HEK293 (cell line): ENCODE measurements at regions not wholly inside any gene's neighbourhood (a gene's known extent, or its start where the extent isn't known, plus 50 kb on each side); places are given as distances from the start of the nearest gene placed in this dataset.

Experiments
- CTCF ChIA-PET: fragments of 350-600 bp; formaldehyde crosslinking; extraction: SDS; loops from one replicate; lab custom pipeline; 2021; ENCODE audit warnings: antibody characterized with exemption; lab: Yijun Ruan, JAX
- POLR2A ChIA-PET: fragments of 300-600 bp; formaldehyde crosslinking; extraction: SDS; loops from one replicate; lab custom pipeline; 2020; ENCODE audit warnings: antibody characterized with exemption, inconsistent platforms; lab: Yijun Ruan, JAX
- H3K27ac ChIP-seq: fragments of 200-500 bp; sonication (Bioruptor generic); 2 replicates; pipeline ENCODE4 v1.5.1; 2014; ENCODE audit warnings: low read depth, low read length, control low read depth, inconsistent platforms; ENCODE audit errors: extremely low read depth
- H3K36me3 ChIP-seq, 2 experiments: fragments of 200-500 bp in 1 of 2; sonication (Bioruptor generic) in 1 of 2; 1 replicate in 1 of 2; 2 replicates in 1 of 2; pipeline ENCODE4 v1.5.1; 2014 to 2017; ENCODE audit warnings: inconsistent platforms in 2 of 2, low read length in 2 of 2; ENCODE audit not compliant: control insufficient read depth in 2 of 2, insufficient read depth in 1 of 2
- H3K4me1 ChIP-seq: fragments of 200-500 bp; sonication (Bioruptor generic); 2 replicates; pipeline ENCODE4 v1.5.1; 2014; ENCODE audit warnings: mild to moderate bottlenecking, low read length, inconsistent platforms; ENCODE audit not compliant: control insufficient read depth, insufficient read depth
- H3K4me3 ChIP-seq: 2 replicates; pipeline ENCODE4 v1.5.1; 2011; ENCODE audit warnings: low read depth, mild to moderate bottlenecking, control low read depth, low read length, moderate library complexity
- H3K9me3 ChIP-seq: fragments of 200-500 bp; sonication (Bioruptor generic); 2 replicates; pipeline ENCODE4 v1.5.1; 2014; ENCODE audit warnings: low read depth, low read length, inconsistent platforms; ENCODE audit not compliant: control insufficient read depth, insufficient read depth
- GLIS2 ChIP-seq: fragments of 450-650 bp; formaldehyde crosslinking; IDR thresholded peaks from 2 replicates; pipeline ENCODE4 v1.5.1; 2016; ENCODE audit warnings: missing biosample characterization, missing genetic modification characterization
- OVOL3 ChIP-seq: fragments of 450-650 bp; formaldehyde crosslinking; IDR thresholded peaks from 2 replicates; pipeline ENCODE4 v1.5.1; 2016; ENCODE audit warnings: missing biosample characterization, missing genetic modification characterization
- PRDM1 ChIP-seq: fragments of 450-650 bp; formaldehyde crosslinking; IDR thresholded peaks from 2 replicates; pipeline ENCODE4; 2016; ENCODE audit warnings: missing biosample characterization, missing genetic modification characterization
- PRDM2 ChIP-seq: fragments of 450-650 bp; formaldehyde crosslinking; IDR thresholded peaks from 2 replicates; pipeline ENCODE4 v1.5.1; 2016; ENCODE audit warnings: missing biosample characterization, missing genetic modification characterization, borderline replicate concordance
- TSHZ1 ChIP-seq: fragments of 450-650 bp; formaldehyde crosslinking; IDR thresholded peaks from 2 replicates; pipeline ENCODE4 v1.5.1; 2016; ENCODE audit warnings: missing biosample characterization, missing genetic modification characterization, borderline replicate concordance
- ZBTB10 ChIP-seq: fragments of 450-650 bp; formaldehyde crosslinking; IDR thresholded peaks from 2 replicates; pipeline ENCODE4 v1.5.1; 2016; ENCODE audit warnings: missing biosample characterization, missing genetic modification characterization
- ZBTB20 ChIP-seq: fragments of 450-650 bp; formaldehyde crosslinking; IDR thresholded peaks from 2 replicates; pipeline ENCODE4 v1.5.1; 2016; ENCODE audit warnings: missing biosample characterization, missing genetic modification characterization
- ZBTB26 ChIP-seq: fragments of 450-650 bp; formaldehyde crosslinking; optimal IDR thresholded peaks from 2 replicates; pipeline ENCODE3; 2016; ENCODE audit warnings: missing biosample characterization, mild to moderate bottlenecking, missing genetic modification characterization
- ZNF121 ChIP-seq: fragments of 450-650 bp; formaldehyde crosslinking; IDR thresholded peaks from 2 replicates; pipeline ENCODE4 v1.5.1; 2016; ENCODE audit warnings: missing biosample characterization, missing genetic modification characterization
- ZNF214 ChIP-seq: fragments of 450-650 bp; formaldehyde crosslinking; IDR thresholded peaks from 2 replicates; pipeline ENCODE4 v1.5.1; 2017; ENCODE audit warnings: missing biosample characterization, mild to moderate bottlenecking, missing genetic modification characterization, borderline replicate concordance
- ZNF362 ChIP-seq: fragments of 450-650 bp; formaldehyde crosslinking; IDR thresholded peaks from 2 replicates; pipeline ENCODE4 v1.5.1; 2016; ENCODE audit warnings: missing biosample characterization, missing genetic modification characterization
- ZNF391 ChIP-seq: fragments of 450-650 bp; formaldehyde crosslinking; IDR thresholded peaks from 2 replicates; pipeline ENCODE4 v1.5.1; 2016; ENCODE audit warnings: low read depth, missing biosample characterization, missing genetic modification characterization, borderline replicate concordance
- ZNF530 ChIP-seq: fragments of 450-650 bp; formaldehyde crosslinking; IDR thresholded peaks from 2 replicates; pipeline ENCODE4 v1.5.1; 2016; ENCODE audit warnings: low read depth, missing biosample characterization, missing genetic modification characterization
- ZNF621 ChIP-seq: fragments of 450-650 bp; formaldehyde crosslinking; IDR thresholded peaks from 2 replicates; pipeline ENCODE4 v1.5.1; 2017; ENCODE audit warnings: missing biosample characterization, missing genetic modification characterization
- ZNF701 ChIP-seq: fragments of 450-650 bp; formaldehyde crosslinking; IDR thresholded peaks from 2 replicates; pipeline ENCODE4 v1.5.1; 2016; ENCODE audit warnings: missing biosample characterization, missing genetic modification characterization
- ZNF747 ChIP-seq: fragments of 450-650 bp; formaldehyde crosslinking; IDR thresholded peaks from 2 replicates; pipeline ENCODE4 v1.5.1; 2016; ENCODE audit warnings: missing biosample characterization, missing genetic modification characterization

GRCh38 chr6:18609715-18610114 is 222.6 kb downstream of the RNF144B start (continued):
- no peak for TF ChIP-seq ZNF747 (tag by site-specific recombination)
- TF ChIP-seq ZNF701 (tag by site-specific recombination) = no peak
- no peak for TF ChIP-seq ZBTB20 (tag by site-specific recombination)
- TF ChIP-seq ZNF391 (tag by site-specific recombination) = no peak
- TF ChIP-seq ZBTB10 (tag by site-specific recombination) = no peak

GRCh38 chr6:18613319-18613925 is 226.3 kb downstream of the RNF144B start:
- H3K27ac ChIP-seq = no peak overlapping the region
- no peaks in the 10 kb centered on the region for H3K36me3 ChIP-seq
- H3K4me1 ChIP-seq = no peaks in the 10 kb centered on the region
- H3K9me3 ChIP-seq = no peaks in the 10 kb centered on the region
- no peak overlapping the region for H3K4me3 ChIP-seq
- POLR2A ChIA-PET = no interaction called here
- CTCF ChIA-PET = interaction anchor here (0.6 kb wide), 1 partner anchor 87 kb away, joined by 3 read pairs; no protein-coding TSS in a partner anchor
- no peak for TF ChIP-seq OVOL3 (tag by site-specific recombination)
- TF ChIP-seq PRDM2 (tag by site-specific recombination) = no peak
- no peak for TF ChIP-seq PRDM1
- no peak for TF ChIP-seq ZNF121 (tag by site-specific recombination)
- no peak for TF ChIP-seq ZNF362 (tag by site-specific recombination)
- no peak for TF ChIP-seq ZBTB10 (tag by site-specific recombination)
- TF ChIP-seq ZBTB26 (tag by site-specific recombination) = no peak
- no peak for TF ChIP-seq TSHZ1 (tag by site-specific recombination)
- TF ChIP-seq GLIS2 = no peak
- TF ChIP-seq ZNF530 (tag by site-specific recombination) = no peak
- no peak for TF ChIP-seq ZNF214
- TF ChIP-seq ZNF621 = no peak
